ENCODE measurements at regions not wholly inside any gene's neighbourhood (a gene's known extent, or its start where the extent isn't known, plus 50 kb on each side); places are given as distances from the start of the nearest gene placed in this dataset.

- Histone ChIP-seq H3K4me3 (ENCODE audit: low read length in 2 of 2) (no peak overlapping the region), H3K36me3 (ENCODE audit: control insufficient read depth in 2 of 2, insufficient read depth in 2 of 2, low read length in 1 of 2) (no peaks in the 10 kb centered on the region), H3K27me3 (ENCODE audit: control insufficient read depth in 2 of 2, insufficient read depth in 1 of 2, low read length in 1 of 2) (no peaks in the 10 kb centered on the region), H3K9me3 (ENCODE audit: control insufficient read depth in 2 of 2, insufficient read depth in 1 of 2, low read length in 1 of 2) (no peaks in the 10 kb centered on the region), H3K27ac (ENCODE audit: low read depth in 1 of 2, low read length in 1 of 2) (no peak overlapping the region), H3K4me1 (ENCODE audit: control insufficient read depth in 2 of 2, insufficient read depth in 2 of 2, low read length in 2 of 2) (no peaks in the 10 kb centered on the region)
- DNase-seq (ENCODE audit: low read depth in 6 of 9, low spot score in 9 of 9), result no peak
- 53% methylated on average over 3 of the region's 3 CpGs for WGBS
These were observed 83.2 kb upstream of the PSMD7 start for GRCh38 chr16:74213372-74213771.

GRCh38 chr16:74210245-74210644 lies 86.4 kb upstream of the PSMD7 start:
- Histone ChIP-seq H3K27ac (ENCODE audit: low read depth in 1 of 2, low read length in 1 of 2) (no peak overlapping the region), H3K4me1 (ENCODE audit: control insufficient read depth in 2 of 2, insufficient read depth in 2 of 2, low read length in 2 of 2) (no peaks in the 10 kb centered on the region), H3K36me3 (ENCODE audit: control insufficient read depth in 2 of 2, insufficient read depth in 2 of 2, low read length in 1 of 2) (no peaks in the 10 kb centered on the region), H3K9me3 (ENCODE audit: control insufficient read depth in 2 of 2, insufficient read depth in 1 of 2, low read length in 1 of 2) (no peaks in the 10 kb centered on the region), H3K27me3 (ENCODE audit: control insufficient read depth in 2 of 2, insufficient read depth in 1 of 2, low read length in 1 of 2) (no peaks in the 10 kb centered on the region), H3K4me3 (ENCODE audit: low read length in 2 of 2) (no peak overlapping the region)
- 91% methylated on average over 1 of the region's 1 CpG for WGBS
- DNase-seq (ENCODE audit: low read depth in 6 of 9, low spot score in 9 of 9), result no peak

GRCh38 chr16:74202009-74202408 lies 94.6 kb upstream of the PSMD7 start:
- Histone ChIP-seq H3K27ac (ENCODE audit: low read depth in 1 of 2, low read length in 1 of 2) (no peak overlapping the region), H3K36me3 (ENCODE audit: control insufficient read depth in 2 of 2, insufficient read depth in 2 of 2, low read length in 1 of 2) (no peaks in the 10 kb centered on the region), H3K4me3 (ENCODE audit: low read length in 2 of 2) (no peak overlapping the region), H3K4me1 (ENCODE audit: control insufficient read depth in 2 of 2, insufficient read depth in 2 of 2, low read length in 2 of 2) (no peaks in the 10 kb centered on the region), H3K9me3 (ENCODE audit: control insufficient read depth in 2 of 2, insufficient read depth in 1 of 2, low read length in 1 of 2) (no peaks in the 10 kb centered on the region), H3K27me3 (ENCODE audit: control insufficient read depth in 2 of 2, insufficient read depth in 1 of 2, low read length in 1 of 2) (no peaks in the 10 kb centered on the region)
- WGBS, result 95% methylated on average over 5 of the region's 5 CpGs
- no peak for DNase-seq (ENCODE audit: low read depth in 6 of 9, low spot score in 9 of 9)

GRCh38 chr16:74201576-74201975 lies 95.0 kb upstream of the PSMD7 start:
- H3K27ac ChIP-seq (ENCODE audit: low read depth in 1 of 2, low read length in 1 of 2), result no peak overlapping the region
- H3K27me3 ChIP-seq (ENCODE audit: control insufficient read depth in 2 of 2, insufficient read depth in 1 of 2, low read length in 1 of 2), result no peaks in the 10 kb centered on the region
- no peak for DNase-seq (ENCODE audit: low read depth in 6 of 9, low spot score in 9 of 9)
- no peak overlapping the region for H3K4me3 ChIP-seq (ENCODE audit: low read length in 2 of 2)
- no peaks in the 10 kb centered on the region for H3K9me3 ChIP-seq (ENCODE audit: control insufficient read depth in 2 of 2, insufficient read depth in 1 of 2, low read length in 1 of 2)
- H3K4me1 ChIP-seq (ENCODE audit: control insufficient read depth in 2 of 2, insufficient read depth in 2 of 2, low read length in 2 of 2), result no peaks in the 10 kb centered on the region
- 94% methylated on average over 2 of the region's 2 CpGs for WGBS
- H3K36me3 ChIP-seq (ENCODE audit: control insufficient read depth in 2 of 2, insufficient read depth in 2 of 2, low read length in 1 of 2), result no peaks in the 10 kb centered on the region

GRCh38 chr16:74200921-74201320 lies 95.7 kb upstream of the PSMD7 start:
- Histone ChIP-seq H3K9me3 (ENCODE audit: control insufficient read depth in 2 of 2, insufficient read depth in 1 of 2, low read length in 1 of 2) (no peaks in the 10 kb centered on the region), H3K4me1 (ENCODE audit: control insufficient read depth in 2 of 2, insufficient read depth in 2 of 2, low read length in 2 of 2) (no peaks in the 10 kb centered on the region), H3K27me3 (ENCODE audit: control insufficient read depth in 2 of 2, insufficient read depth in 1 of 2, low read length in 1 of 2) (no peaks in the 10 kb centered on the region), H3K27ac (ENCODE audit: low read depth in 1 of 2, low read length in 1 of 2) (no peak overlapping the region), H3K4me3 (ENCODE audit: low read length in 2 of 2) (no peak overlapping the region), H3K36me3 (ENCODE audit: control insufficient read depth in 2 of 2, insufficient read depth in 2 of 2, low read length in 1 of 2) (no peaks in the 10 kb centered on the region)
- WGBS, result 91% methylated on average over 5 of the region's 5 CpGs
- DNase-seq (ENCODE audit: low read depth in 6 of 9, low spot score in 9 of 9), result no peak

GRCh38 chr16:74199842-74200124 lies 96.8 kb upstream of the PSMD7 start:
- Histone ChIP-seq H3K27me3 (ENCODE audit: control insufficient read depth in 2 of 2, insufficient read depth in 1 of 2, low read length in 1 of 2) (no peaks in the 10 kb centered on the region), H3K27ac (ENCODE audit: low read depth in 1 of 2, low read length in 1 of 2) (no peak overlapping the region), H3K4me3 (ENCODE audit: low read length in 2 of 2) (no peak overlapping the region), H3K9me3 (ENCODE audit: control insufficient read depth in 2 of 2, insufficient read depth in 1 of 2, low read length in 1 of 2) (no peaks in the 10 kb centered on the region), H3K36me3 (ENCODE audit: control insufficient read depth in 2 of 2, insufficient read depth in 2 of 2, low read length in 1 of 2) (no peaks in the 10 kb centered on the region), H3K4me1 (ENCODE audit: control insufficient read depth in 2 of 2, insufficient read depth in 2 of 2, low read length in 2 of 2) (no peaks in the 10 kb centered on the region)
- 95% methylated on average over 3 of the region's 3 CpGs for WGBS
- no peak for DNase-seq (ENCODE audit: low read depth in 6 of 9, low spot score in 9 of 9)

DNA sequence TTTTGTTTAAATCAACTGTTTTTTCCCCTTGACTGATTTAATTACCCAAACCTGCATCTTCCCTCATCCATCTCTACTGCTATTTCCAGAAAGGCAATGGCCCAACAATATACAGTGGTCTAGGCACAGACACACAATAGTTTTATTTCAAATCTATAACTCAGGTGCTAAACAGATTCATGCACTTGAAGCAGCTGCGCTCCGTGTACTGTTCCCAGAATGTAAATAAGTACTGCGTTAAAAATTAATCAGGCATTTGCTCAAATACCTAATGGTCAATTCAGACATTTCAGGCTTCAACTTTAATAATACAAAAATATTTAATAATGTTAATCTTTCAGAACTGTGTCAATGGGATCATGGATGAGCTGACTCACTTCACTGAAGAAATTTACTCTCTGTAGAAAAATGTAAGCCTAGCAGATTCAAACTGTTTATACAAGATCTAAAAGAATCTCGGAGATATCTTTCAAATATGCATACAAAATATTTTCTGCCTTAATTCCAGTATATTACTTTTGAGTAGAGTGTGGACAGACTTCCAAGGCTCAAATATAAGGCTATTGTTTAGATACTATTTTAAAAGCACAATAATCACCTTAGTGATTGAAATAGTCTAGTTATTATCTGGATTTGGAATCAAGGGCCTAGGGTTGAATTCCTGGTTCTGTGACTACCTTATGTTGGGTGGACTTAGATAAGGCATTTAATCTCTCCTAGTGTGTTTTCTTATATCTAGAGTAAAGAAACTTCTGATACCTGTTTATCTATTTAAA lies 97.4 kb upstream of the PSMD7 start:
- no peaks in the 10 kb centered on the region for H3K27me3 ChIP-seq (ENCODE audit: control insufficient read depth in 2 of 2, insufficient read depth in 1 of 2, low read length in 1 of 2)
- no peak for DNase-seq (ENCODE audit: low read depth in 6 of 9, low spot score in 9 of 9)
- H3K27ac ChIP-seq (ENCODE audit: low read depth in 1 of 2, low read length in 1 of 2), result no peak overlapping the region
- no peaks in the 10 kb centered on the region for H3K9me3 ChIP-seq (ENCODE audit: control insufficient read depth in 2 of 2, insufficient read depth in 1 of 2, low read length in 1 of 2)
- no peak overlapping the region for H3K4me3 ChIP-seq (ENCODE audit: low read length in 2 of 2)
- no peaks in the 10 kb centered on the region for H3K36me3 ChIP-seq (ENCODE audit: control insufficient read depth in 2 of 2, insufficient read depth in 2 of 2, low read length in 1 of 2)
- 95% methylated on average over 4 of the region's 4 CpGs for WGBS
- no peaks in the 10 kb centered on the region for H3K4me1 ChIP-seq (ENCODE audit: control insufficient read depth in 2 of 2, insufficient read depth in 2 of 2, low read length in 2 of 2)

DNA sequence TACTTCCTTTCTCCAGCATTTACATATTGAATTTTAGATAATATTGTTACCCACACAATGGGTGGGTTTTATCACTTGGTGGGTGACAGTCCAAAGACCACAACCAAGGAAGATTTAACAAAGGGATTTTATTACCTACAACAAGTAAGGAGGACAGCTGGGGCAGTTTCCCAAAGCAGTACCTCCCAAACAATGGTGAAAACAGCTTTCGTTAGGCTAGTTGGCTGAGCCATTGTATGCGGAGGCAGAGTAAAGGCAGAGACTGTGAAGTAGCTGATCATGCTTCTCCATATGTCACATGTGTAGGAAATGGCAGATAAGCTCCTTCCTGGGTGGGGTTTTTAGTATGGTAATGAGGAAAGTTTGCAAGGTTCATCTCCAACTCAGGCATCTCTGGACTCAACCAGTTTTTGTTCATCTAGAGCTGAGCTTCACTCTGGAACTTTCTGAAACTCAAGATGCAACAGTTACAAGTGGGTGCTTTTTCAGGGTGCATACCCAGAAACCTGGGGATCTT lies 104.3 kb upstream of the PSMD7 start:
- no peak for DNase-seq (ENCODE audit: low read depth in 6 of 9, low spot score in 9 of 9)
- no peaks in the 10 kb centered on the region for H3K36me3 ChIP-seq (ENCODE audit: control insufficient read depth in 2 of 2, insufficient read depth in 2 of 2, low read length in 1 of 2)
- H3K4me1 ChIP-seq (ENCODE audit: control insufficient read depth in 2 of 2, insufficient read depth in 2 of 2, low read length in 2 of 2), result no peaks in the 10 kb centered on the region
- H3K9me3 ChIP-seq (ENCODE audit: control insufficient read depth in 2 of 2, insufficient read depth in 1 of 2, low read length in 1 of 2), result no peaks in the 10 kb centered on the region
- H3K27me3 ChIP-seq (ENCODE audit: control insufficient read depth in 2 of 2, insufficient read depth in 1 of 2, low read length in 1 of 2), result no peaks in the 10 kb centered on the region
- 74% methylated on average over 2 of the region's 2 CpGs for WGBS
- no peak overlapping the region for H3K4me3 ChIP-seq (ENCODE audit: low read length in 2 of 2)
- no peak overlapping the region for H3K27ac ChIP-seq (ENCODE audit: low read depth in 1 of 2, low read length in 1 of 2)

GRCh38 chr16:74190292-74190691 lies 106.3 kb upstream of the PSMD7 start:
- H3K4me3 ChIP-seq (ENCODE audit: low read length in 2 of 2), result no peak overlapping the region
- DNase-seq (ENCODE audit: low read depth in 6 of 9, low spot score in 9 of 9), result no peak
- H3K36me3 ChIP-seq (ENCODE audit: control insufficient read depth in 2 of 2, insufficient read depth in 2 of 2, low read length in 1 of 2), result no peaks in the 10 kb centered on the region
- no peak overlapping the region for H3K27ac ChIP-seq (ENCODE audit: low read depth in 1 of 2, low read length in 1 of 2)
- no peaks in the 10 kb centered on the region for H3K27me3 ChIP-seq (ENCODE audit: control insufficient read depth in 2 of 2, insufficient read depth in 1 of 2, low read length in 1 of 2)
- no peaks in the 10 kb centered on the region for H3K4me1 ChIP-seq (ENCODE audit: control insufficient read depth in 2 of 2, insufficient read depth in 2 of 2, low read length in 2 of 2)
- no peaks in the 10 kb centered on the region for H3K9me3 ChIP-seq (ENCODE audit: control insufficient read depth in 2 of 2, insufficient read depth in 1 of 2, low read length in 1 of 2)

All from thymus (tissue), 11 donors.